Right lobe of liver (tissue), 6 donors: ENCODE measurements at regions not wholly inside any gene's neighbourhood (a gene's known extent, or its start where the extent isn't known, plus 50 kb on each side); places are given as distances from the start of the nearest gene placed in this dataset.

Source experiments
- ATAC-seq, 4 donors: fragments of 200-7000 bp; cut with Tn5 transposase; one replicate each; pipeline ENCODE4 v1.9.1; 2020; ENCODE audit warnings: mild to moderate bottlenecking in 4 of 4, moderate library complexity in 4 of 4
- DNase-seq, 3 donors: peaks; one replicate each; pipeline ENCODE4 v3.0.0-alpha.2; 2020
- H3K27ac ChIP-seq, 3 donors: fragments of 200-600 bp; one replicate each; pipeline ENCODE4 v1.8.0; 2022
- H3K27me3 ChIP-seq, 2 donors: fragments of 200-600 bp; one replicate each; pipeline ENCODE4 v1.8.0; 2022
- H3K36me3 ChIP-seq, 4 donors: fragments of 200-600 bp; sonication (generic) in 1 of 4; one replicate each; pipeline versions ENCODE4 v1.5.1 to v1.8.0; 2017 to 2022; ENCODE audit warnings: control low read depth in 1 of 4
- H3K4me1 ChIP-seq, 4 donors: fragments of 200-600 bp; sonication (generic) in 1 of 4; one replicate each; pipeline versions ENCODE4 v1.5.1 to v1.8.0; 2017 to 2022; ENCODE audit warnings: control low read depth in 1 of 4
- H3K4me3 ChIP-seq, 3 donors: fragments of 200-600 bp; one replicate each; pipeline ENCODE4 v1.8.0; 2022
- H3K9me3 ChIP-seq, 4 donors: fragments of 200-600 bp; sonication (generic) in 1 of 4; one replicate each; pipeline versions ENCODE4 v1.5.1 to v1.8.0; 2017 to 2022; ENCODE audit warnings: control low read depth in 1 of 4
- POLR2A ChIP-seq: fragments of 450-650 bp; IDR thresholded peaks from one replicate; pipeline ENCODE4 v1.6.1; 2017; ENCODE audit warnings: antibody characterized with exemption, mild to moderate bottlenecking
- WGBS: methylation state at CpG from one replicate; pipeline ENCODE4 v1.1.6; 2018; ENCODE audit warnings: low coverage, low lambda C conversion rate; ENCODE audit not compliant: insufficient coverage; ENCODE audit errors: missing lambda C conversion rate; 5-methylcytosine and 5-hydroxymethylcytosine counted together
- intact Hi-C, 2 donors: fragments of 100-400 bp; cut with DNase I; formaldehyde crosslinking; loops; one replicate each; pipeline versions ENCODE4 v1.11.2 to v1.14.1; 2022
- TF ChIP-seq, protein P1 (sequence below), 4 donors: fragments of 200-600 bp in 3 of 4; fragments of 450-650 bp in 1 of 4; IDR thresholded peaks; one replicate each; pipeline versions ENCODE4 v1.5.1 to v1.8.0; 2016 to 2022; ENCODE audit warnings: antibody characterized with exemption in 4 of 4, mild to moderate bottlenecking in 2 of 4
- donor health status: DM: no; HTN: yes; CAD: no.
- donor health status: DM: no; HTN: no; CAD: no.
- donor health status: DM: no; HTN: no; CAD: no.
- donor health status: DM: no; HTN: yes; CAD: no.
- donor health status: DM: no; HTN: yes; CAD: no.

DNA sequence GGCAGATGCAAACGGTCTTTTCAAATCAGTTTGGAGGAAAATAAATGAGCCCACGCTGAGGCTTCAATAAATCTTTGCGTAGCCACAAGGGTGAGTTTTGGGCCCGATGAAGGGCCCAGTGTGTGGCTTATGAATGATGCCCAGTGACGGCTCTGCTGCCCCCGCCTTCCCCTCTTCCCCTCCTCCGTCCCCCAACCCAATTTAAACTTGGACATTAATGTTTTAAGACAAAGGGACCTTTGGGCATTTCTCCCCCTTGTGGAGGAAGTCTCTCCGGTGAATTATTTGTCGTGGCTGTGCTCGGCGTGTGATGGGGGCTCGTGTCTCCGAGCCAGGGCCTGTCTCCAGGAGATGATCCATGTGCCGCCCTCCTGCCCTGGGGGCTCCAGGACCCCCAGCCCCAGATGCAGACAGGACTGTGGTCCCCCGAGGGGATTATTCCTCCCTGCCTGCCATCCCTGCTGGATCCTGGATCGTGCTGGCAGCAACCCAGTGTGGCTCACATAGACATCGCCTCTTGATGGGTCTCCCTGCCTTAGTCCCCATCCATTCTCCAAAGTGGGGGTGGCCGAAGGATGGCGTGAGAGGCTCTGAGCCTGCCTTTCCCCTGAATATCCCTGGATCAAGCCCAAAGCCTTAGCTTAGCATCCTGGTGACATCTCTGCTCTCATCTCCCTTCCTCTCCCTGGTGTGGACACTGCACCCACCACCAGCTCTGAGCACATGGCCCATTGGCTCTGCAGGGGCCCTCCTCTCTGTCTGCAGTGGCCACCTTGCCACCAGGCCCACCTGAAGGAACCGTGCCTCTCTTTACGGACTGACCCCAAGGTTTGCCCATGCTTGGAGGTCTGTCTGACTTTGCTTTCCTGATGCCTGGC is 56.4 kb downstream of the SMIM38 start:
- Histone ChIP-seq H3K36me3 (no peaks in the 10 kb centered on the region), H3K4me3 (no peak overlapping the region), H3K4me1 (no peaks in the 10 kb centered on the region), H3K27ac (no peak overlapping the region), H3K27me3 (no peaks in the 10 kb centered on the region), H3K9me3 (no peaks in the 10 kb centered on the region)
- TF ChIP-seq, protein P1, sequence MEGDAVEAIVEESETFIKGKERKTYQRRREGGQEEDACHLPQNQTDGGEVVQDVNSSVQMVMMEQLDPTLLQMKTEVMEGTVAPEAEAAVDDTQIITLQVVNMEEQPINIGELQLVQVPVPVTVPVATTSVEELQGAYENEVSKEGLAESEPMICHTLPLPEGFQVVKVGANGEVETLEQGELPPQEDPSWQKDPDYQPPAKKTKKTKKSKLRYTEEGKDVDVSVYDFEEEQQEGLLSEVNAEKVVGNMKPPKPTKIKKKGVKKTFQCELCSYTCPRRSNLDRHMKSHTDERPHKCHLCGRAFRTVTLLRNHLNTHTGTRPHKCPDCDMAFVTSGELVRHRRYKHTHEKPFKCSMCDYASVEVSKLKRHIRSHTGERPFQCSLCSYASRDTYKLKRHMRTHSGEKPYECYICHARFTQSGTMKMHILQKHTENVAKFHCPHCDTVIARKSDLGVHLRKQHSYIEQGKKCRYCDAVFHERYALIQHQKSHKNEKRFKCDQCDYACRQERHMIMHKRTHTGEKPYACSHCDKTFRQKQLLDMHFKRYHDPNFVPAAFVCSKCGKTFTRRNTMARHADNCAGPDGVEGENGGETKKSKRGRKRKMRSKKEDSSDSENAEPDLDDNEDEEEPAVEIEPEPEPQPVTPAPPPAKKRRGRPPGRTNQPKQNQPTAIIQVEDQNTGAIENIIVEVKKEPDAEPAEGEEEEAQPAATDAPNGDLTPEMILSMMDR (IDR thresholded peaks at IDR 0.05), result peak in 1 of 4 donors; percentile 8
- TF ChIP-seq POLR2A, result no peak
- intact Hi-C loops, result no loop called here
- 23% methylated on average over 13 of the region's 21 CpGs for WGBS
- ATAC-seq (peak in 1 of 4 donors; percentile 9), DNase-seq (peak in 1 of 3 donors; percentile 37)

DNA sequence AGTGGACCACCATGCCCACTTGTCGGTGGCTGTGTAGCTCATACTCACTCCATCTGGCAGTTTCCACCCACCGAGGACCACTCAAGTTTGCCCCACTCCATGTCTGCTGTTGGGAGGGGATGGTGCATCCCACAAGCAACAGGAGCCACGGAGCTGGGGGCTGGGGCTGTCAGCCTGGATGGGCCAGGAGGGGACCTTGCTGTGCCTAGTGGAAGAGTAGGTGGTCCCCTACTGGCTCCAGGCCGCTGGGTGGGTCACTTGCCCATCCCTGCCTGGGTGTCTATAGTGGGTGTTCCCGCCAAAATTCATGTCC is 57.0 kb downstream of the SMIM38 start:
- no peak overlapping the region for H3K4me3 ChIP-seq
- no peaks in the 10 kb centered on the region for H3K36me3 ChIP-seq
- H3K9me3 ChIP-seq, result no peaks in the 10 kb centered on the region
- 76% methylated on average over 2 of the region's 5 CpGs for WGBS
- ATAC-seq (no peak), DNase-seq (peak in 1 of 3 donors; percentile 21)
- intact Hi-C loops, result no loop called here
- TF ChIP-seq, protein P1 (IDR thresholded peaks at IDR 0.05), result no peak
- TF ChIP-seq POLR2A, result no peak
- no peaks in the 10 kb centered on the region for H3K4me1 ChIP-seq
- H3K27ac ChIP-seq, result no peak overlapping the region
- no peaks in the 10 kb centered on the region for H3K27me3 ChIP-seq

DNA sequence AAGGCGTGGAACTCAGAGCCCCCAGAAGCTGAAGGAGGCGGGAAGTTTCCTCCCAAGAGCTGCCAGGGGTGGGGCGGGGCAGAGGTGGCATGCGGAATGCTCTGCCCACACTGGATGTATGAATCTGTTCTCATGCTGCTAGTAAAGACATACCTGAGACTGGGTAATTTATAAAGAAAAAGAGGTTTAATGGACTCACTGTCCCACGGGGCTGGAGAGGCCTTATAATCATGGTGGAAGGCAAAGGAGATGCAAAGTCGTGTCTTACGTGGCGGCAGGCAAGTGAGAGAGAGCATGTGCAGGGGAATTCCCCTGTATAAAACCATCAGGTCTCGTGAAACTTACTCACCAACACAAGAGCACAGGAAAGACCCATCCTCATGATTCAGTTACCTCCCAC is 57.6 kb downstream of the SMIM38 start:
- 67% methylated on average over 6 of the region's 9 CpGs for WGBS
- no peaks in the 10 kb centered on the region for H3K4me1 ChIP-seq
- intact Hi-C loops, result no loop called here
- no peaks in the 10 kb centered on the region for H3K36me3 ChIP-seq
- H3K9me3 ChIP-seq, result no peaks in the 10 kb centered on the region
- H3K27me3 ChIP-seq, result no peaks in the 10 kb centered on the region
- ATAC-seq (no peak), DNase-seq (peak in 1 of 3 donors; percentile 14)
- H3K27ac ChIP-seq, result no peak overlapping the region
- TF ChIP-seq, protein P1 (IDR thresholded peaks at IDR 0.05), result no peak
- TF ChIP-seq POLR2A, result no peak
- H3K4me3 ChIP-seq, result no peak overlapping the region

DNA sequence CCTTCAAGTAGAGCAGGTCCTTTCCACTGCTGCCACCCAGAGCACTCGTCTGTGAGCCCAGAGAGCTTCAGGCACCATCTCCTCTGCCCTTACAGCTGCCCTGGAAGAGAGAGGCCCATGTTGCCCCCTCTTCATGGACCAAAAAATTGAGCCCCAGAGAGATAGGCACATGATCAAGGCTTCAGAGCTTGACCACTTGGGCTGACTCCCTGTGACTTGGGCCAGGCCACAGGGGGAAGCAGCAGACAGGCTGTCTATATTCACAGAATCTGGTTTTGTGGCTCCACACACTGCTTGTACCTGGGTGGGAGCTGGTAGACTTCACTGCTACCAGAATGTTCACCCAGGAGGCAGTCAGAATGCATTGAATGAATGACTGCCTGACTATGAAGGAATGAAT is 58.2 kb downstream of the SMIM38 start:
- Histone ChIP-seq H3K27me3 (no peaks in the 10 kb centered on the region), H3K36me3 (no peaks in the 10 kb centered on the region), H3K27ac (no peak overlapping the region), H3K9me3 (no peaks in the 10 kb centered on the region), H3K4me1 (no peaks in the 10 kb centered on the region), H3K4me3 (no peak overlapping the region)
- intact Hi-C loops, result no loop called here
- TF ChIP-seq, protein P1 (IDR thresholded peaks at IDR 0.05), result no peak
- TF ChIP-seq POLR2A, result no peak
- no peak for ATAC-seq
- WGBS, result 78% methylated on average over 1 of the region's 1 CpG
- peak in 1 of 3 donors; percentile 14 for DNase-seq
